Urinary bladder (tissue), 3 donors: ENCODE measurements at regions not wholly inside any gene's neighbourhood (a gene's known extent, or its start where the extent isn't known, plus 50 kb on each side); places are given as distances from the start of the nearest gene placed in this dataset.

ENCODE experiments used
- DNase-seq: peaks from one replicate; pipeline ENCODE4 v3.0.0-alpha.2; 2015; ENCODE audit errors: extremely low spot score
- H3K27ac ChIP-seq: one replicate; pipeline ENCODE4 v1.5.1; 2013; ENCODE audit warnings: low read depth, mild to moderate bottlenecking, moderate library complexity
- H3K36me3 ChIP-seq: one replicate; pipeline ENCODE4 v1.6.1; 2013; ENCODE audit warnings: mild to moderate bottlenecking, moderate library complexity; ENCODE audit not compliant: insufficient read depth
- H3K4me1 ChIP-seq: one replicate; pipeline ENCODE4 v1.6.1; 2013; ENCODE audit warnings: mild to moderate bottlenecking, moderate library complexity; ENCODE audit not compliant: insufficient read depth
- H3K4me3 ChIP-seq: one replicate; pipeline ENCODE4 v1.5.1; 2013; ENCODE audit warnings: low read depth, low read length
- WGBS: extraction: QIAGEN DNeasy Blood & Tissue Kit; methylation state at CpG from one replicate; pipeline ENCODE4 v1.1.7; 2013; 5-methylcytosine and 5-hydroxymethylcytosine counted together
- donor health status: healthy with polysubstance abuse.
- donor health status: healthy.

- H3K4me1 ChIP-seq, result no peaks in the 10 kb centered on the region
- no peak overlapping the region for H3K4me3 ChIP-seq
- no peak for DNase-seq
- H3K36me3 ChIP-seq, result no peaks in the 10 kb centered on the region
- no peak overlapping the region for H3K27ac ChIP-seq
- 76% methylated on average over 3 of the region's 3 CpGs for WGBS
Measured at GRCh38 chr12:13772264-13772663, 209.1 kb downstream of the GRIN2B start.

- DNase-seq, result no peak
- H3K4me1 ChIP-seq, result no peaks in the 10 kb centered on the region
- H3K36me3 ChIP-seq, result no peaks in the 10 kb centered on the region
- WGBS, result 61% methylated on average over 3 of the region's 3 CpGs
- H3K4me3 ChIP-seq, result no peak overlapping the region
- no peak overlapping the region for H3K27ac ChIP-seq
Measured at GRCh38 chr12:13770576-13770975, 210.8 kb downstream of the GRIN2B start.

GRCh38 chr12:13769966-13770365 is 211.4 kb downstream of the GRIN2B start:
- H3K4me1 ChIP-seq, result no peaks in the 10 kb centered on the region
- H3K4me3 ChIP-seq, result no peak overlapping the region
- H3K36me3 ChIP-seq, result no peaks in the 10 kb centered on the region
- no peak for DNase-seq
- no peak overlapping the region for H3K27ac ChIP-seq

- WGBS, result 82% methylated on average over 4 of the region's 4 CpGs
- H3K4me1 ChIP-seq, result no peaks in the 10 kb centered on the region
Measured at GRCh38 chr12:13769273-13769672, 212.1 kb downstream of the GRIN2B start.

GRCh38 chr12:13764748-13765147 is 216.7 kb downstream of the GRIN2B start:
- no peaks in the 10 kb centered on the region for H3K36me3 ChIP-seq
- no peak overlapping the region for H3K4me3 ChIP-seq
- no peak for DNase-seq
- no peaks in the 10 kb centered on the region for H3K4me1 ChIP-seq
- H3K27ac ChIP-seq, result no peak overlapping the region
- WGBS, result 63% methylated on average over 6 of the region's 6 CpGs

More at GRCh38 chr12:13769273-13769672, 212.1 kb downstream of the GRIN2B start:
- no peaks in the 10 kb centered on the region for H3K36me3 ChIP-seq
- H3K27ac ChIP-seq, result no peak overlapping the region
- no peak for DNase-seq
- H3K4me3 ChIP-seq, result no peak overlapping the region

GRCh38 chr12:13749389-13749788 is 232.0 kb downstream of the GRIN2B start:
- H3K4me3 ChIP-seq, result no peak overlapping the region
- 31% methylated on average over 1 of the region's 1 CpG for WGBS
- H3K4me1 ChIP-seq, result no peaks in the 10 kb centered on the region
- DNase-seq, result no peak
- H3K36me3 ChIP-seq, result no peaks in the 10 kb centered on the region
- H3K27ac ChIP-seq, result no peak overlapping the region

- Histone ChIP-seq H3K36me3 (no peaks in the 10 kb centered on the region), H3K4me3 (no peak overlapping the region), H3K4me1 (no peaks in the 10 kb centered on the region), H3K27ac (no peak overlapping the region)
- 53% methylated on average over 6 of the region's 6 CpGs for WGBS
- DNase-seq, result no peak
Measured at GRCh38 chr12:13745111-13745860, 236.1 kb downstream of the GRIN2B start.

- Histone ChIP-seq H3K36me3 (no peaks in the 10 kb centered on the region), H3K4me1 (no peaks in the 10 kb centered on the region), H3K27ac (no peak overlapping the region), H3K4me3 (no peak overlapping the region)
- no peak for DNase-seq
- WGBS, result 72% methylated on average over 9 of the region's 9 CpGs
Measured at GRCh38 chr12:13744561-13744960, 236.8 kb downstream of the GRIN2B start.

- Histone ChIP-seq H3K36me3 (no peaks in the 10 kb centered on the region), H3K27ac (no peak overlapping the region), H3K4me1 (no peaks in the 10 kb centered on the region), H3K4me3 (no peak overlapping the region)
- DNase-seq, result no peak
- whole genome bisulfite sequencing, result 66% methylated on average over 6 of the region's 6 CpGs
Measured at GRCh38 chr12:13740149-13740545, 241.3 kb downstream of the GRIN2B start.

GRCh38 chr12:13735734-13736133 is 245.7 kb downstream of the GRIN2B start:
- no peak overlapping the region for H3K4me3 ChIP-seq
- no peaks in the 10 kb centered on the region for H3K36me3 ChIP-seq
- WGBS, result 87% methylated on average over 5 of the region's 5 CpGs
- H3K4me1 ChIP-seq, result no peaks in the 10 kb centered on the region
- H3K27ac ChIP-seq, result no peak overlapping the region
- no peak for DNase-seq

GRCh38 chr12:13734584-13735152 is 246.7 kb downstream of the GRIN2B start:
- WGBS, result 56% methylated on average over 2 of the region's 2 CpGs
- DNase-seq, result no peak
- H3K27ac ChIP-seq, result no peak overlapping the region
- no peaks in the 10 kb centered on the region for H3K4me1 ChIP-seq
- no peaks in the 10 kb centered on the region for H3K36me3 ChIP-seq
- H3K4me3 ChIP-seq, result no peak overlapping the region

- H3K4me3 ChIP-seq, result no peak overlapping the region
Measured at GRCh38 chr12:13727707-13728195, 253.7 kb downstream of the GRIN2B start.

GRCh38 chr12:13725049-13725448 is 256.4 kb downstream of the GRIN2B start:
- H3K36me3 ChIP-seq, result no peaks in the 10 kb centered on the region
- 56% methylated on average over 1 of the region's 1 CpG for WGBS
- no peak overlapping the region for H3K27ac ChIP-seq
- no peaks in the 10 kb centered on the region for H3K4me1 ChIP-seq
- no peak overlapping the region for H3K4me3 ChIP-seq
- no peak for DNase-seq

More at GRCh38 chr12:13727707-13728195, 253.7 kb downstream of the GRIN2B start:
- Histone ChIP-seq H3K36me3 (no peaks in the 10 kb centered on the region), H3K27ac (no peak overlapping the region), H3K4me1 (no peaks in the 10 kb centered on the region)
- WGBS, result 13% methylated on average over 1 of the region's 1 CpG
- DNase-seq, result no peak

GRCh38 chr12:13724136-13724535 is 257.3 kb downstream of the GRIN2B start:
- WGBS, result 55% methylated on average over 1 of the region's 1 CpG
- H3K27ac ChIP-seq, result no peak overlapping the region
- no peaks in the 10 kb centered on the region for H3K4me1 ChIP-seq
- no peak overlapping the region for H3K4me3 ChIP-seq
- H3K36me3 ChIP-seq, result no peaks in the 10 kb centered on the region
- no peak for DNase-seq
